Stimulated activated CD4-positive, alpha-beta T cell treated with anti-CD3 and anti-CD28 coated beads, Interleukin-2, amount 100 ng/mL, for 24 hours (primary cell): ENCODE measurements at regions not wholly inside any gene's neighbourhood (a gene's known extent, or its start where the extent isn't known, plus 50 kb on each side); places are given as distances from the start of the nearest gene placed in this dataset.
"Not testable (repeated sequence)": the region's sequence is repeated elsewhere in the genome, so short reads cannot be mapped to it uniquely, and the experiment has no call there.

Experiments used
- DNase-seq, 2 donors: peaks; one replicate each; pipeline ENCODE4 v3.0.0-alpha.2; 2020

DNA sequence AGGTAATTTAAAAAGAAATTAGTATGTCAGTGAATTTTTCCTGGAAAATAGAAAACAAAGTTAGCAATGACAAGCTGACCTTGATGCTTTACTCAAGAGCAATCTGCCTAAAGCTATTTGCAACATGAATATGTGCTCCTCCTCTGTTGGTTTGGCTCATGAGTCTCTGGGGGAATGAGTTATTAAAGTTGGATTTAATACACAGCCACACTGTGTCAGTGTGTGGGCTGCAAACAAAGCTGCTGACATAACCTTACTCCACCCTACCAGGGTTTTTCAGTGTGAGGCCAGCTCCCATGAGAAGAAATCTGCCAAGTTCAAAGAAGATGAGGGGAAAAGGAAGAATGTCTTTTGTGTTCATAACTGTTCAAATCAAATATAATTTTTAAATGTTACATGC is 280.5 kb downstream of the TLL1 start:
- no peak for DNase-seq

GRCh38 chr4:166162327-166162726 is 289.3 kb downstream of the TLL1 start:
- no peak for DNase-seq

GRCh38 chr4:166165829-166166420 is 292.9 kb downstream of the TLL1 start:
- DNase-seq: no peak

GRCh38 chr4:166169111-166169510 is 296.1 kb downstream of the TLL1 start:
- DNase-seq: no peak

GRCh38 chr4:166172619-166173018 is 299.6 kb downstream of the TLL1 start:
- no peak for DNase-seq

DNA sequence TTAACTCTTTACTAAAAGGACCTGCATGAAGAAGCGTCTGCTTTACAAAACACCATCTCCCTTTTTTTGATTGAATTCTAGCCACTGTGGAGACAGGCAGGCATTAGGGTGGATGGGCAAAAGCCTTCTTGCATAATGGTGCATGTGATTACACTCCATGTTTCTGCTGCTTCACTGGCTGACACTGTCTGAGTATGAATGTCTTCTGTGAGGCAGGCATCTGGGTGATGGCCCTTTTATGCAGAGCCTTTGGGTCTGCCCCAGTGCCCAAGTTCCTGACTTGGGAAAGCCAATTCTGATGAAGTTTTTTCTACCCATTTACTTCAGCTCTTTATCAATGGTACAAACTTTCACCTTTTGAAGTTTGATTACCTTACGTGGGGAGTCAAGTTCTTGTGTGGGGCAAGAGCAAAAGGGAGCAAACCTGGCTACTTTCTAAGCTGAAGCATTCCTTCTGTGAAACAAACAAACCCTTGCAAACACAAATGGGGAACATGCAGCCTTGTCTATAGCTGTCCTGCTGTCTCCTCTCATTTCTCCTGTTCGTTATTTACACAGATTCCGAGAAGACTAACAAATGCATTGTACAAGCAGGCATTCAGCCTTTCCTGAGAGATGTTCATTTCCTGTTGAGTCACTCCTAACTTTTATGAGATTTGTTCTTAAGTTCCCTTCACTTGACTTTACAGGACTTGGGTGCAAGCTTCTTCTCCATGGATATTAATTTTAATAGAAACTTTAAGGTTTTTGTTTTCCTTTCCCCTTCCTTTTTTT is 301.9 kb downstream of the TLL1 start:
- DNase-seq: no peak

GRCh38 chr4:166182145-166182544 is 309.1 kb downstream of the TLL1 start:
- DNase-seq: no peak

- no peak for DNase-seq
These were observed 322.1 kb downstream of the TLL1 start for GRCh38 chr4:166195101-166195500.

- no peak for DNase-seq
These were observed 324.1 kb downstream of the TLL1 start for GRCh38 chr4:166197166-166197565.

GRCh38 chr4:166198041-166198440 is 325.0 kb downstream of the TLL1 start:
- DNase-seq: no peak

DNA sequence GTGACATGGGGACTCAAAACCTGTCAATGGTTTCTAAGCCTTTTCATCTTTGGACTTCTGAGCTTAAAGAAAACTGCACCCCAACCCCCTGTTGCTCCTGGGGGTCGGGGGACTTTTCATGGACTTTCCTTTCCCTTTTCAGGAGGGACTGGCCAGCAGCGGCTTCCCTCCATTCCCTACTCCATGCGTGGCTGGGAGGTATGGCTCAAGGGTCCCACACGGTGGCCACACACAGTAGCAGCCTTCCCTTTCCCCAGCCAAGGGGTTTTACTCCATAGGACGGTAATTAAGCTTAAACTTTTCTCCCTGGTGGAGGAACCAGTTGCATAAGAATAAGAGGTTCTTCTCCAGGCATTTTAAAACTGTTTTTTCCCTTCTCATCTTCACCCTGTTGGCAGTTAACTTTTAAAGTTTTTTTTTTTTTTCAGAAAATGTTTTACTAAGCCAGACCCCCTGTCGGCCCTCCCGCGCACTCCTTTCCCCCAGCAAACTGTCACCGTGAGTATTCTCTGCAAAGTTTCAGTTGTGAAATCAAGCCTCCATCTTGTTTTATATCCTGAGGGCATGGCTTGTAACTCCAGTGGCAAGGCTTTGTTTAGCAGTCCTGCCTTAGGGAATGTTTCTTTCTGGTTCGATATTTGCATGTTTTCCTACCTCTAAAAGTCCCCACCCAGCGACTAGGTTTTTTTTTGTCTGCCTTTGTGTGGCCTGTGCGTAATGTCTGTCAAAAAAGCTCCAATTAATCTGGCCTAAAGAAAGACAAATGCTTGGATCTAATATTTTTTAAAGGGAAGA is 325.7 kb downstream of the TLL1 start:
- no peak for DNase-seq

DNA sequence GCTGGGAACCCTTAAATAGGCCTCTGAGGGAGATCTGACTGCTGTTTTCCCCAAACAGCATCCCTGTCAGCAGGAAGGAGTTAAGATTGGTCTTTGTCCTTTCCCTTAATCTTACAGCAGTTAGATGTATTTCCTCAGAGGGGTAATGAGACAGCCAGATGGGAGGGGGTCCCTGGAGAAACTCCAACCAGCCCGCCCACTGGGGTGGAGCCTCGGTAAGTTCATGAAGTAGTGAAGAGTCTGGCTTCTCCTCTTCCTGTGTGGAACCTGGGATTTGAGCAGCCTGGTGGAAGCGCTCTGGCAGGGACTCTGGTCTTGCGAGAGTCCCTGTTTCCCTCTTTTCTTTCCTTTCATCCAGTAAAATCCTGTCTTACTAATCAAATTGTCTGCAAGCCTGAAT is 330.0 kb downstream of the TLL1 start:
- no peak for DNase-seq

GRCh38 chr4:166212326-166212725 is 339.3 kb downstream of the TLL1 start:
- not testable (repeated sequence) for DNase-seq

DNA sequence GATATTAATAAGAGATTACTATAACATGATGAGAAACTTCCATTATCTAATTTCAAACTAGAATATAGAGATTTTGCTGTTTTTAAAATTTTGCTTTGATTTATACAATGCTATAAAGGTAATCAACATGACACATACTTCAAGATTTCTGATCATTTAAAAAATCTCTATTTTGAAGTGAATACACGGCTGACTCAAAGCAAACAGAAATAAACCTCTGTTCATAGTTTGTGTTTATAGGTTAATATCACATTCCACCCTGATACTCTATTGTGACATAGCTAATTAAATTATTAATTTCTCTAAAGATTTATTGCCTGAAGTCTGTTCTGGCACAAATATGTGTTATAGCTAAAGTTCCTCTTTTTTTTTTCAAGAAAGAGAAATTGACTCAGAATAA is 349.2 kb downstream of the TLL1 start:
- DNase-seq: no peak

GRCh38 chr4:166228112-166228511 is 355.1 kb downstream of the TLL1 start:
- no peak for DNase-seq

- DNase-seq: no peak
These were observed 356.8 kb downstream of the TLL1 start for GRCh38 chr4:166229799-166230198.

DNA sequence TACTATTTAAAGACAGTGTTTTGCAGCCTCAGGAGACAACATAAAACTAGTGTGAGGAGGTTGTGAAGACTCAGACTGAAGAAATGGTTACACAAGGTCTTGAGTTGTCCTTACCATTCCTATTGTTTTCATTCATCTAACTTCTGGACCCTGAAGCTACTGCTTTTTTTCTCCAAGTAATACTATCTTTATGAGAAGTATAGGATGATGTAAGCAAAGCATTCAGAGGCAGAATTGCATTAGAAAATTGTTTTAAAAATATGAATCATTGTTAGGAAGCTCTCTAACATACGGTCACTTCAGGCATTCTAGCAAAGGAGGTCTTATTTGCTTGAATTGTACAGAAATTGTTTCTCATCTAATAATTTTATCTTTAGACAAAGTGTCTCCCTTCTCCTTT is 357.8 kb downstream of the TLL1 start:
- no peak for DNase-seq

- no peak for DNase-seq
These were observed 366.3 kb downstream of the TLL1 start for GRCh38 chr4:166239354-166239753.

GRCh38 chr4:166252487-166253402 is 379.7 kb downstream of the TLL1 start:
- no peak for DNase-seq

DNA sequence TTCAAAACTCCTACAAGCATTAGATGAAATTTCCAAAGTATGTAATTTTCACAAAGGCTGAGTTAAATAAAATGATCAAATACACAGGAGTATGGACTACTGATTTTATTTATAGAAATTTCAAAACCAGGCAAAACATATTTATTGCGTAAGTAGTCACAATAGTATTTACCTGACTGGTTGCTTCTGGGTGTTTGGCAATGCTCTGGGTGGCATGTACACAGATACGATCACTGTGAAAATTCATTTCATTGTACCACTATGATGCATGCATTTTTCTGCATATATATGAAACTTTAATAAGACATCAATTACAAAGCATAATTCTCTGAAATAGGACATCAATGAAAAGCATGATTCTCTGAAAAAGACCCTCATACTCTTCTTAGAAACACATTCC is 384.2 kb downstream of the TLL1 start:
- no peak for DNase-seq

GRCh38 chr4:166257891-166258290 is 384.9 kb downstream of the TLL1 start:
- no peak for DNase-seq

GRCh38 chr4:166259081-166259480 is 386.0 kb downstream of the TLL1 start:
- DNase-seq: no peak
